GM18520 (cell line): ENCODE measurements at regions not wholly inside any gene's neighbourhood (a gene's known extent, or its start where the extent isn't known, plus 50 kb on each side); places are given as distances from the start of the nearest gene placed in this dataset.

Source experiments
- ATAC-seq: cut with Tn5 transposase; IDR thresholded peaks from one replicate; pipeline ENCODE4 v1.9.1; 2021; ENCODE audit not compliant: unreplicated experiment

GRCh38 chr2:118171546-118171945 lies 83.3 kb downstream of the INSIG2 start:
- ATAC-seq = no peak

- no peak for ATAC-seq
These were observed 81.2 kb downstream of the INSIG2 start for GRCh38 chr2:118169359-118170005.

GRCh38 chr2:118168615-118169014 lies 80.3 kb downstream of the INSIG2 start:
- ATAC-seq = no peak

- no peak for ATAC-seq
These were observed 78.8 kb downstream of the INSIG2 start for GRCh38 chr2:118167026-118167425.

- ATAC-seq = no peak
These were observed 78.0 kb downstream of the INSIG2 start for GRCh38 chr2:118166242-118166641.

GRCh38 chr2:118165595-118165994 lies 77.3 kb downstream of the INSIG2 start:
- no peak for ATAC-seq
